ENCODE measurements at regions not wholly inside any gene's neighbourhood (a gene's known extent, or its start where the extent isn't known, plus 50 kb on each side); places are given as distances from the start of the nearest gene placed in this dataset.

- WGBS, 2 donors: 80 to 86% methylated on average over 2 of the region's 2 CpGs
- no peaks in the 10 kb centered on the region for H3K36me3 ChIP-seq (ENCODE audit: control insufficient read depth in 2 of 2, insufficient read depth in 2 of 2, low read length in 1 of 2)
- H3K27me3 ChIP-seq (ENCODE audit: control insufficient read depth in 1 of 2, insufficient read depth in 2 of 2, low read length in 2 of 2): no peaks in the 10 kb centered on the region
- H3K27ac ChIP-seq (ENCODE audit: low read depth in 2 of 2, low read length in 1 of 2): no peak overlapping the region
- no peak overlapping the region for H3K4me3 ChIP-seq (ENCODE audit: low read depth in 1 of 2, low read length in 2 of 2)
- H3K9me3 ChIP-seq (ENCODE audit: control insufficient read depth in 2 of 2, insufficient read depth in 1 of 2, low read depth in 1 of 2, low read length in 1 of 2): peaks cover 6 to 9% of the 10 kb centered on the region in 2 donors
- no peaks in the 10 kb centered on the region for H3K4me1 ChIP-seq (ENCODE audit: control insufficient read depth in 2 of 2, insufficient read depth in 2 of 2, low read length in 1 of 2)
Measured at GRCh38 chr6:66159937-66160336, 452.9 kb upstream of the EYS start.

GRCh38 chr6:66153247-66153646 is 446.2 kb upstream of the EYS start:
- Histone ChIP-seq H3K4me3 (ENCODE audit: low read depth in 1 of 2, low read length in 2 of 2) (no peak overlapping the region), H3K36me3 (ENCODE audit: control insufficient read depth in 2 of 2, insufficient read depth in 2 of 2, low read length in 1 of 2) (no peaks in the 10 kb centered on the region), H3K4me1 (ENCODE audit: control insufficient read depth in 2 of 2, insufficient read depth in 2 of 2, low read length in 1 of 2) (no peaks in the 10 kb centered on the region), H3K27ac (ENCODE audit: low read depth in 2 of 2, low read length in 1 of 2) (no peak overlapping the region), H3K27me3 (ENCODE audit: control insufficient read depth in 1 of 2, insufficient read depth in 2 of 2, low read length in 2 of 2) (no peaks in the 10 kb centered on the region), H3K9me3 (ENCODE audit: control insufficient read depth in 2 of 2, insufficient read depth in 1 of 2, low read depth in 1 of 2, low read length in 1 of 2) (no peaks in the 10 kb centered on the region)
- 53 to 55% methylated on average over 2 of the region's 2 CpGs for WGBS, 2 donors

GRCh38 chr6:66149132-66149531 is 442.1 kb upstream of the EYS start:
- no peak overlapping the region for H3K27ac ChIP-seq (ENCODE audit: low read depth in 2 of 2, low read length in 1 of 2)
- H3K4me1 ChIP-seq (ENCODE audit: control insufficient read depth in 2 of 2, insufficient read depth in 2 of 2, low read length in 1 of 2): no peaks in the 10 kb centered on the region
- H3K36me3 ChIP-seq (ENCODE audit: control insufficient read depth in 2 of 2, insufficient read depth in 2 of 2, low read length in 1 of 2): no peaks in the 10 kb centered on the region
- H3K9me3 ChIP-seq (ENCODE audit: control insufficient read depth in 2 of 2, insufficient read depth in 1 of 2, low read depth in 1 of 2, low read length in 1 of 2): peaks cover 4 to 10% of the 10 kb centered on the region in 2 donors
- no peak overlapping the region for H3K4me3 ChIP-seq (ENCODE audit: low read depth in 1 of 2, low read length in 2 of 2)
- no peaks in the 10 kb centered on the region for H3K27me3 ChIP-seq (ENCODE audit: control insufficient read depth in 1 of 2, insufficient read depth in 2 of 2, low read length in 2 of 2)

GRCh38 chr6:66145867-66146266 is 438.8 kb upstream of the EYS start:
- no peaks in the 10 kb centered on the region for H3K4me1 ChIP-seq (ENCODE audit: control insufficient read depth in 2 of 2, insufficient read depth in 2 of 2, low read length in 1 of 2)
- no peaks in the 10 kb centered on the region for H3K36me3 ChIP-seq (ENCODE audit: control insufficient read depth in 2 of 2, insufficient read depth in 2 of 2, low read length in 1 of 2)
- no peak overlapping the region for H3K27ac ChIP-seq (ENCODE audit: low read depth in 2 of 2, low read length in 1 of 2)
- no peaks in the 10 kb centered on the region for H3K27me3 ChIP-seq (ENCODE audit: control insufficient read depth in 1 of 2, insufficient read depth in 2 of 2, low read length in 2 of 2)
- H3K9me3 ChIP-seq (ENCODE audit: control insufficient read depth in 2 of 2, insufficient read depth in 1 of 2, low read depth in 1 of 2, low read length in 1 of 2): peaks cover 4 to 12% of the 10 kb centered on the region in 2 donors
- H3K4me3 ChIP-seq (ENCODE audit: low read depth in 1 of 2, low read length in 2 of 2): no peak overlapping the region
- 84% methylated on average over 8 of the region's 8 CpGs for WGBS, 2 donors

- Histone ChIP-seq H3K27ac (ENCODE audit: low read depth in 2 of 2, low read length in 1 of 2) (no peak overlapping the region), H3K27me3 (ENCODE audit: control insufficient read depth in 1 of 2, insufficient read depth in 2 of 2, low read length in 2 of 2) (no peaks in the 10 kb centered on the region), H3K4me1 (ENCODE audit: control insufficient read depth in 2 of 2, insufficient read depth in 2 of 2, low read length in 1 of 2) (no peaks in the 10 kb centered on the region), H3K4me3 (ENCODE audit: low read depth in 1 of 2, low read length in 2 of 2) (no peak overlapping the region), H3K9me3 (ENCODE audit: control insufficient read depth in 2 of 2, insufficient read depth in 1 of 2, low read depth in 1 of 2, low read length in 1 of 2) (peaks cover 5 to 10% of the 10 kb centered on the region in 2 donors), H3K36me3 (ENCODE audit: control insufficient read depth in 2 of 2, insufficient read depth in 2 of 2, low read length in 1 of 2) (no peaks in the 10 kb centered on the region)
- 36 to 54% methylated on average over 2 of the region's 2 CpGs for WGBS, 2 donors
Measured at GRCh38 chr6:66134021-66134420, 427.0 kb upstream of the EYS start.

- Histone ChIP-seq H3K27me3 (ENCODE audit: control insufficient read depth in 1 of 2, insufficient read depth in 2 of 2, low read length in 2 of 2) (no peaks in the 10 kb centered on the region), H3K4me3 (ENCODE audit: low read depth in 1 of 2, low read length in 2 of 2) (no peak overlapping the region), H3K9me3 (ENCODE audit: control insufficient read depth in 2 of 2, insufficient read depth in 1 of 2, low read depth in 1 of 2, low read length in 1 of 2) (peaks cover 0 to 6% of the 10 kb centered on the region in 2 donors), H3K27ac (ENCODE audit: low read depth in 2 of 2, low read length in 1 of 2) (no peak overlapping the region), H3K36me3 (ENCODE audit: control insufficient read depth in 2 of 2, insufficient read depth in 2 of 2, low read length in 1 of 2) (no peaks in the 10 kb centered on the region), H3K4me1 (ENCODE audit: control insufficient read depth in 2 of 2, insufficient read depth in 2 of 2, low read length in 1 of 2) (no peaks in the 10 kb centered on the region)
- 90 to 93% methylated on average over 1 of the region's 1 CpG for WGBS, 2 donors
Measured at GRCh38 chr6:66128656-66129055, 421.6 kb upstream of the EYS start.

GRCh38 chr6:66128243-66128642 is 421.2 kb upstream of the EYS start:
- Histone ChIP-seq H3K4me1 (ENCODE audit: control insufficient read depth in 2 of 2, insufficient read depth in 2 of 2, low read length in 1 of 2) (no peaks in the 10 kb centered on the region), H3K36me3 (ENCODE audit: control insufficient read depth in 2 of 2, insufficient read depth in 2 of 2, low read length in 1 of 2) (no peaks in the 10 kb centered on the region), H3K27ac (ENCODE audit: low read depth in 2 of 2, low read length in 1 of 2) (no peak overlapping the region), H3K9me3 (ENCODE audit: control insufficient read depth in 2 of 2, insufficient read depth in 1 of 2, low read depth in 1 of 2, low read length in 1 of 2) (peaks cover 0 to 6% of the 10 kb centered on the region in 2 donors), H3K27me3 (ENCODE audit: control insufficient read depth in 1 of 2, insufficient read depth in 2 of 2, low read length in 2 of 2) (no peaks in the 10 kb centered on the region), H3K4me3 (ENCODE audit: low read depth in 1 of 2, low read length in 2 of 2) (no peak overlapping the region)
- WGBS, 2 donors: 45 to 49% methylated on average over 2 of the region's 2 CpGs

GRCh38 chr6:66127061-66127460 is 420.0 kb upstream of the EYS start:
- Histone ChIP-seq H3K4me3 (ENCODE audit: low read depth in 1 of 2, low read length in 2 of 2) (no peak overlapping the region), H3K36me3 (ENCODE audit: control insufficient read depth in 2 of 2, insufficient read depth in 2 of 2, low read length in 1 of 2) (no peaks in the 10 kb centered on the region), H3K27me3 (ENCODE audit: control insufficient read depth in 1 of 2, insufficient read depth in 2 of 2, low read length in 2 of 2) (no peaks in the 10 kb centered on the region), H3K4me1 (ENCODE audit: control insufficient read depth in 2 of 2, insufficient read depth in 2 of 2, low read length in 1 of 2) (no peaks in the 10 kb centered on the region), H3K27ac (ENCODE audit: low read depth in 2 of 2, low read length in 1 of 2) (no peak overlapping the region), H3K9me3 (ENCODE audit: control insufficient read depth in 2 of 2, insufficient read depth in 1 of 2, low read depth in 1 of 2, low read length in 1 of 2) (peaks cover 0 to 6% of the 10 kb centered on the region in 2 donors)
- WGBS, 2 donors: 82 to 87% methylated on average over 5 of the region's 5 CpGs

- peaks cover 0 to 6% of the 10 kb centered on the region in 2 donors for H3K9me3 ChIP-seq (ENCODE audit: control insufficient read depth in 2 of 2, insufficient read depth in 1 of 2, low read depth in 1 of 2, low read length in 1 of 2)
- no peak overlapping the region for H3K4me3 ChIP-seq (ENCODE audit: low read depth in 1 of 2, low read length in 2 of 2)
- no peak overlapping the region for H3K27ac ChIP-seq (ENCODE audit: low read depth in 2 of 2, low read length in 1 of 2)
- WGBS, 2 donors: 83 to 85% methylated on average over 3 of the region's 3 CpGs
- no peaks in the 10 kb centered on the region for H3K4me1 ChIP-seq (ENCODE audit: control insufficient read depth in 2 of 2, insufficient read depth in 2 of 2, low read length in 1 of 2)
- no peaks in the 10 kb centered on the region for H3K36me3 ChIP-seq (ENCODE audit: control insufficient read depth in 2 of 2, insufficient read depth in 2 of 2, low read length in 1 of 2)
- no peaks in the 10 kb centered on the region for H3K27me3 ChIP-seq (ENCODE audit: control insufficient read depth in 1 of 2, insufficient read depth in 2 of 2, low read length in 2 of 2)
Measured at GRCh38 chr6:66126358-66126757, 419.3 kb upstream of the EYS start.

- Histone ChIP-seq H3K4me3 (ENCODE audit: low read depth in 1 of 2, low read length in 2 of 2) (no peak overlapping the region), H3K4me1 (ENCODE audit: control insufficient read depth in 2 of 2, insufficient read depth in 2 of 2, low read length in 1 of 2) (no peaks in the 10 kb centered on the region), H3K27ac (ENCODE audit: low read depth in 2 of 2, low read length in 1 of 2) (no peak overlapping the region), H3K36me3 (ENCODE audit: control insufficient read depth in 2 of 2, insufficient read depth in 2 of 2, low read length in 1 of 2) (no peaks in the 10 kb centered on the region), H3K27me3 (ENCODE audit: control insufficient read depth in 1 of 2, insufficient read depth in 2 of 2, low read length in 2 of 2) (no peaks in the 10 kb centered on the region), H3K9me3 (ENCODE audit: control insufficient read depth in 2 of 2, insufficient read depth in 1 of 2, low read depth in 1 of 2, low read length in 1 of 2) (peaks cover 0 to 2% of the 10 kb centered on the region in 2 donors)
- 41% methylated on average over 3 of the region's 3 CpGs for WGBS, 2 donors
Measured at GRCh38 chr6:66103954-66104353, 396.9 kb upstream of the EYS start.

Measured in esophagus (tissue), 2 donors.